ENCODE measurements at regions not wholly inside any gene's neighbourhood (a gene's known extent, or its start where the extent isn't known, plus 50 kb on each side); places are given as distances from the start of the nearest gene placed in this dataset.

- TF ChIP-seq, protein P1, sequence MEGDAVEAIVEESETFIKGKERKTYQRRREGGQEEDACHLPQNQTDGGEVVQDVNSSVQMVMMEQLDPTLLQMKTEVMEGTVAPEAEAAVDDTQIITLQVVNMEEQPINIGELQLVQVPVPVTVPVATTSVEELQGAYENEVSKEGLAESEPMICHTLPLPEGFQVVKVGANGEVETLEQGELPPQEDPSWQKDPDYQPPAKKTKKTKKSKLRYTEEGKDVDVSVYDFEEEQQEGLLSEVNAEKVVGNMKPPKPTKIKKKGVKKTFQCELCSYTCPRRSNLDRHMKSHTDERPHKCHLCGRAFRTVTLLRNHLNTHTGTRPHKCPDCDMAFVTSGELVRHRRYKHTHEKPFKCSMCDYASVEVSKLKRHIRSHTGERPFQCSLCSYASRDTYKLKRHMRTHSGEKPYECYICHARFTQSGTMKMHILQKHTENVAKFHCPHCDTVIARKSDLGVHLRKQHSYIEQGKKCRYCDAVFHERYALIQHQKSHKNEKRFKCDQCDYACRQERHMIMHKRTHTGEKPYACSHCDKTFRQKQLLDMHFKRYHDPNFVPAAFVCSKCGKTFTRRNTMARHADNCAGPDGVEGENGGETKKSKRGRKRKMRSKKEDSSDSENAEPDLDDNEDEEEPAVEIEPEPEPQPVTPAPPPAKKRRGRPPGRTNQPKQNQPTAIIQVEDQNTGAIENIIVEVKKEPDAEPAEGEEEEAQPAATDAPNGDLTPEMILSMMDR (IDR thresholded peaks at IDR 0.05): no peak
- TF ChIP-seq EZH2phosphoT487 (IDR thresholded peaks at IDR 0.05; ENCODE audit: borderline replicate concordance, low read depth) (no peak), EP300 (IDR thresholded peaks at IDR 0.05; ENCODE audit: borderline replicate concordance in 1 of 2, low read depth in 1 of 2, low read length in 1 of 2) (no peak)
Measured at GRCh38 chr20:6622041-6622440, 145.4 kb upstream of the BMP2 start.

All from SK-N-SH (cell line).